Naive thymus-derived CD4-positive, alpha-beta T cell (primary cell): ENCODE measurements at regions not wholly inside any gene's neighbourhood (a gene's known extent, or its start where the extent isn't known, plus 50 kb on each side); places are given as distances from the start of the nearest gene placed in this dataset.

Source experiments
- ATAC-seq: fragments of 150-1000 bp; cut with Tn5 transposase; 2 replicates; pipeline ENCODE4 v1.10.0; 2021; ENCODE audit warnings: mild to moderate bottlenecking, moderate library complexity
- CTCF ChIA-PET: fragments of 350-600 bp; sonication (Branson Sonifier 250); formaldehyde crosslinking; loops from one replicate; lab custom pipeline; 2021; ENCODE audit warnings: antibody characterized with exemption; lab: Charles Lee
- POLR2A ChIA-PET: fragments of 350-600 bp; sonication (Branson Sonifier 250); formaldehyde crosslinking; loops from one replicate; lab custom pipeline; 2021; ENCODE audit warnings: antibody characterized with exemption, inconsistent platforms; lab: Charles Lee
- DNase-seq, 9 donors: peaks; one replicate each; pipeline versions ENCODE4 v3.0.0 to v3.0.0-alpha.2; 2020 to 2022; ENCODE audit warnings: mixed read lengths in 1 of 9
- H3K27ac ChIP-seq: one replicate; pipeline ENCODE4 v1.7.0; 2013; ENCODE audit warnings: mild to moderate bottlenecking, low read depth, low read length, moderate library complexity
- H3K27me3 ChIP-seq, 2 donors: one replicate each; pipeline ENCODE4 v1.7.0; 2013; ENCODE audit warnings: low read length in 2 of 2, mild to moderate bottlenecking in 2 of 2, moderate library complexity in 2 of 2; ENCODE audit not compliant: control insufficient read depth in 2 of 2, insufficient read depth in 2 of 2
- H3K36me3 ChIP-seq, 3 experiments: 1 replicate in 2 of 3; 2 replicates in 1 of 3; pipeline ENCODE4 v1.7.0; 2013; ENCODE audit warnings: low read length in 3 of 3, mild to moderate bottlenecking in 3 of 3, moderate library complexity in 1 of 3; ENCODE audit not compliant: insufficient read depth in 3 of 3, control insufficient read depth in 2 of 3
- H3K4me1 ChIP-seq, 2 donors: one replicate each; pipeline ENCODE4 v1.7.0; 2013; ENCODE audit warnings: low read length in 2 of 2, mild to moderate bottlenecking in 2 of 2, moderate library complexity in 1 of 2; ENCODE audit not compliant: control insufficient read depth in 2 of 2, insufficient read depth in 2 of 2
- H3K4me3 ChIP-seq: 2 replicates; pipeline ENCODE4 v1.7.0; 2013; ENCODE audit warnings: mild to moderate bottlenecking, low read length
- H3K9me3 ChIP-seq, 3 experiments: 1 replicate in 2 of 3; 2 replicates in 1 of 3; pipeline ENCODE4 v1.7.0; 2013; ENCODE audit warnings: low read length in 3 of 3; ENCODE audit not compliant: control insufficient read depth in 2 of 3
- H3K27ac Mint-ChIP-seq, 9 donors: one replicate each; pipeline ENCODE4 v1.8.0; 2020 to 2022; ENCODE audit warnings: mixed read lengths in 9 of 9, mild to moderate bottlenecking in 8 of 9, moderate library complexity in 5 of 9, inconsistent platforms in 2 of 9
- H3K27me3 Mint-ChIP-seq, 5 donors: one replicate each; pipeline ENCODE4 v1.8.0; 2021 to 2022; ENCODE audit warnings: mixed read lengths in 5 of 5, mild to moderate bottlenecking in 1 of 5
- H3K36me3 Mint-ChIP-seq, 5 donors: one replicate each; pipeline ENCODE4 v1.8.0; 2020 to 2022; ENCODE audit warnings: mixed read lengths in 5 of 5, mild to moderate bottlenecking in 3 of 5, inconsistent platforms in 1 of 5
- H3K4me1 Mint-ChIP-seq, 7 donors: one replicate each; pipeline ENCODE4 v1.8.0; 2020 to 2022; ENCODE audit warnings: mixed read lengths in 7 of 7, mild to moderate bottlenecking in 3 of 7, inconsistent platforms in 1 of 7
- H3K4me3 Mint-ChIP-seq, 10 donors: one replicate each; pipeline ENCODE4 v1.8.0; 2020 to 2022; ENCODE audit warnings: mild to moderate bottlenecking in 10 of 10, mixed read lengths in 10 of 10, moderate library complexity in 6 of 10, inconsistent platforms in 2 of 10
- H3K9me3 Mint-ChIP-seq, 11 donors: one replicate each; pipeline ENCODE4 v1.8.0; 2020 to 2022; ENCODE audit warnings: mixed read lengths in 11 of 11, mild to moderate bottlenecking in 4 of 11, inconsistent platforms in 1 of 11, moderate library complexity in 1 of 11
- intact Hi-C, 2 donors: fragments of 100-400 bp; cut with micrococcal nuclease; formaldehyde crosslinking; loops; one replicate each; pipeline ENCODE4 v1.15.1; 2023

GRCh38 chr22:49202226-49202625 lies 625.4 kb downstream of the BRD1 start:
- peak in 1 of 9 donors; percentile 8 for DNase-seq
- POLR2A ChIA-PET: no interaction called here
- H3K36me3 Mint-ChIP-seq: no peaks in the 10 kb centered on the region

GRCh38 chr22:49201046-49201970 lies 626.4 kb downstream of the BRD1 start:
- ATAC-seq (no peak), DNase-seq (peak in 1 of 9 donors; percentile 7)
- Histone ChIP-seq H3K9me3 (no peaks in the 10 kb centered on the region), H3K27me3 (no peaks in the 10 kb centered on the region), H3K36me3 (no peaks in the 10 kb centered on the region), H3K4me3 (no peak overlapping the region), H3K27ac (no peak overlapping the region), H3K4me1 (no peaks in the 10 kb centered on the region)
- ChIA-PET CTCF (no interaction called here), POLR2A (no interaction called here)
- Mint-ChIP-seq H3K4me1 (no peaks in the 10 kb centered on the region), H3K27ac (no peak overlapping the region), H3K27me3 (peaks cover 5 to 39% (median 26%) of the 10 kb centered on the region in 5 donors), H3K9me3 (peaks cover 0 to 4% (median 0%) of the 10 kb centered on the region in 11 donors), H3K4me3 (no peak overlapping the region), H3K36me3 (no peaks in the 10 kb centered on the region)
- intact Hi-C loops: no loop called here

More at GRCh38 chr22:49202226-49202625, 625.4 kb downstream of the BRD1 start:
- H3K27me3 ChIP-seq: no peaks in the 10 kb centered on the region
- no peaks in the 10 kb centered on the region for H3K36me3 ChIP-seq
- no peak overlapping the region for H3K4me3 Mint-ChIP-seq
- no peaks in the 10 kb centered on the region for H3K9me3 ChIP-seq
- CTCF ChIA-PET: no interaction called here
- ATAC-seq: no peak
- H3K4me1 Mint-ChIP-seq: no peaks in the 10 kb centered on the region
- H3K4me3 ChIP-seq: no peak overlapping the region
- no peak overlapping the region for H3K27ac Mint-ChIP-seq
- intact Hi-C loops: no loop called here
- no peaks in the 10 kb centered on the region for H3K4me1 ChIP-seq
- H3K27ac ChIP-seq: no peak overlapping the region
- H3K9me3 Mint-ChIP-seq: peaks cover 0 to 4% (median 0%) of the 10 kb centered on the region in 11 donors
- peaks cover 5 to 33% (median 28%) of the 10 kb centered on the region in 5 donors for H3K27me3 Mint-ChIP-seq

- no peaks in the 10 kb centered on the region for H3K9me3 ChIP-seq
- intact Hi-C loops: no loop called here
- ATAC-seq (no peak), DNase-seq (no peak)
- no peaks in the 10 kb centered on the region for H3K36me3 ChIP-seq
- ChIA-PET POLR2A (no interaction called here), CTCF (no interaction called here)
- H3K4me3 Mint-ChIP-seq: no peak overlapping the region
- no peaks in the 10 kb centered on the region for H3K27me3 ChIP-seq
- H3K9me3 Mint-ChIP-seq: peaks cover 0 to 2% (median 0%) of the 10 kb centered on the region in 11 donors
- no peaks in the 10 kb centered on the region for H3K4me1 ChIP-seq
- peaks cover 5 to 32% (median 18%) of the 10 kb centered on the region in 5 donors for H3K27me3 Mint-ChIP-seq
- no peak overlapping the region for H3K27ac Mint-ChIP-seq
- H3K4me3 ChIP-seq: no peak overlapping the region
- no peaks in the 10 kb centered on the region for H3K36me3 Mint-ChIP-seq
- H3K4me1 Mint-ChIP-seq: no peaks in the 10 kb centered on the region
- no peak overlapping the region for H3K27ac ChIP-seq
Observed at GRCh38 chr22:49199224-49199623, 628.4 kb downstream of the BRD1 start.

GRCh38 chr22:49198705-49199084 lies 629.0 kb downstream of the BRD1 start:
- ChIA-PET CTCF (no interaction called here), POLR2A (no interaction called here)
- no peaks in the 10 kb centered on the region for H3K27me3 ChIP-seq
- Mint-ChIP-seq H3K27ac (no peak overlapping the region), H3K4me1 (no peaks in the 10 kb centered on the region), H3K27me3 (peaks cover 4 to 32% (median 18%) of the 10 kb centered on the region in 5 donors), H3K4me3 (no peak overlapping the region), H3K36me3 (no peaks in the 10 kb centered on the region), H3K9me3 (peaks cover 0 to 2% (median 0%) of the 10 kb centered on the region in 11 donors)
- no peak overlapping the region for H3K27ac ChIP-seq
- no peak for DNase-seq
- no peak for ATAC-seq
- no peaks in the 10 kb centered on the region for H3K4me1 ChIP-seq
- intact Hi-C loops: no loop called here
- no peak overlapping the region for H3K4me3 ChIP-seq
- no peaks in the 10 kb centered on the region for H3K9me3 ChIP-seq
- H3K36me3 ChIP-seq: no peaks in the 10 kb centered on the region

GRCh38 chr22:49197986-49198704 lies 629.5 kb downstream of the BRD1 start:
- Mint-ChIP-seq H3K36me3 (no peaks in the 10 kb centered on the region), H3K27ac (no peak overlapping the region), H3K4me1 (no peaks in the 10 kb centered on the region), H3K4me3 (no peak overlapping the region), H3K27me3 (peaks cover 0 to 32% (median 18%) of the 10 kb centered on the region in 5 donors), H3K9me3 (no peaks in the 10 kb centered on the region)
- H3K36me3 ChIP-seq: no peaks in the 10 kb centered on the region
- no peak overlapping the region for H3K27ac ChIP-seq
- ChIA-PET CTCF (no interaction called here), POLR2A (no interaction called here)
- intact Hi-C loops: no loop called here
- H3K9me3 ChIP-seq: no peaks in the 10 kb centered on the region
- no peaks in the 10 kb centered on the region for H3K4me1 ChIP-seq
- H3K4me3 ChIP-seq: no peak overlapping the region
- ATAC-seq (no peak), DNase-seq (no peak)
- H3K27me3 ChIP-seq: no peaks in the 10 kb centered on the region

- DNase-seq: no peak
Observed at GRCh38 chr22:49197505-49197904, 630.2 kb downstream of the BRD1 start.

More at GRCh38 chr22:49197505-49197904, 630.2 kb downstream of the BRD1 start:
- Mint-ChIP-seq H3K9me3 (peaks cover 0 to 2% (median 0%) of the 10 kb centered on the region in 11 donors), H3K27ac (no peak overlapping the region), H3K4me3 (no peak overlapping the region), H3K36me3 (no peaks in the 10 kb centered on the region), H3K27me3 (peaks cover 0 to 37% (median 18%) of the 10 kb centered on the region in 5 donors), H3K4me1 (no peaks in the 10 kb centered on the region)
- Histone ChIP-seq H3K4me1 (no peaks in the 10 kb centered on the region), H3K27ac (no peak overlapping the region), H3K27me3 (no peaks in the 10 kb centered on the region), H3K36me3 (no peaks in the 10 kb centered on the region), H3K4me3 (no peak overlapping the region), H3K9me3 (no peaks in the 10 kb centered on the region)
- intact Hi-C loops: no loop called here
- POLR2A ChIA-PET: no interaction called here
- no peak for ATAC-seq
- CTCF ChIA-PET: no interaction called here
